Psoas muscle (tissue), 7 donors: ENCODE measurements at regions not wholly inside any gene's neighbourhood (a gene's known extent, or its start where the extent isn't known, plus 50 kb on each side); places are given as distances from the start of the nearest gene placed in this dataset.

Experiments used
- ATAC-seq, 4 donors: fragments of 200-7000 bp; cut with Tn5 transposase; one replicate each; pipeline ENCODE4 v1.9.1; 2020; ENCODE audit warnings: moderate library complexity in 3 of 4, mild to moderate bottlenecking in 2 of 4
- DNase-seq, 2 donors: peaks; one replicate each; pipeline ENCODE4 v3.0.0-alpha.2; 2020
- H3K27ac ChIP-seq: fragments of 200-600 bp; one replicate; pipeline ENCODE4 v1.8.0; 2022
- H3K27me3 ChIP-seq, 3 donors: fragments of 200-600 bp in 1 of 3; one replicate each; pipeline versions ENCODE4 v1.6.1 to v1.8.0; 2013 to 2022; ENCODE audit warnings: low read length in 2 of 3, mild to moderate bottlenecking in 2 of 3, moderate library complexity in 1 of 3; ENCODE audit not compliant: insufficient read depth in 3 of 3
- H3K36me3 ChIP-seq, 2 donors: fragments of 200-600 bp in 1 of 2; one replicate each; pipeline versions ENCODE4 v1.6.1 to v1.8.0; 2013 to 2022; ENCODE audit warnings: low read depth in 1 of 2, mild to moderate bottlenecking in 1 of 2, moderate library complexity in 1 of 2; ENCODE audit not compliant: insufficient read depth in 1 of 2
- H3K4me1 ChIP-seq: fragments of 200-600 bp; one replicate; pipeline ENCODE4 v1.8.0; 2022
- H3K4me3 ChIP-seq: fragments of 200-600 bp; one replicate; pipeline ENCODE4 v1.8.0; 2022; ENCODE audit warnings: mild to moderate bottlenecking
- H3K9me3 ChIP-seq: fragments of 200-600 bp; one replicate; pipeline ENCODE4 v1.8.0; 2022
- WGBS, 3 donors: extraction: QIAGEN DNeasy Blood & Tissue Kit; methylation state at CpG; one replicate each; pipeline versions ENCODE4 v1.1.6 to v1.1.7; 2013; 5-methylcytosine and 5-hydroxymethylcytosine counted together
- intact Hi-C, 2 donors: fragments of 100-400 bp; cut with DNase I; formaldehyde crosslinking; loops; one replicate each; pipeline versions ENCODE4 v1.11.0 to v1.14.2; 2022
- TF ChIP-seq, protein P1 (sequence below): fragments of 200-600 bp; IDR thresholded peaks from one replicate; pipeline ENCODE4 v1.8.0; 2022; ENCODE audit warnings: antibody characterized with exemption
- donor health status: healthy with polysubstance abuse.
- donor health status: DM: no; HTN: no; CAD: no; lungs with moderate emphysema.
- donor health status: Bipolar disorder and iron deficiency.
- donor health status: healthy.
- donor health status: DM: yes; HTN: yes; CAD: no.
- donor health status: DM: no; HTN: no; CAD: no.
- donor health status: DM: yes; HTN: yes; CAD: no.

DNA sequence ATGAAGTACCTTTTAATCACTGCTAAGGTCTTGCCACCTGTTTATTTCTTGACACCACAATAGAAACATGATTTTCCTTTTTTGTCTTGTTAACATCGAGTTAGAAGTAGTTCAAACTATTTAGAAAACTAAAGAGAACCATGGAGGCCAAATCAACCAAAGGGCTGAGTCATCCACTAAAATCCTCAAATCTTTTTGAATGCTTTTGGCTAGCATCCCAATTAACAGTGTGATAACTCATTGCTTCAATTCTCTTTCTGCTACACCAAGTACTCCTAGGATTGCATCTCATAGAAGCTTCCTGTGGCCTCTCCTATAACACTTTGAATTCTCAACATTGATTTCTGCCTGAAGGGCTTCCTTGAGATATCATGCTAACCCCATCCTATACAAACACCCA lies 159.9 kb upstream of the MMADHC start:
- 61 to 75% (median 62%) methylated on average over 1 of the region's 1 CpG for WGBS, 3 donors
- DNase-seq (no peak), ATAC-seq (no peak)
- Histone ChIP-seq H3K9me3 (no peaks in the 10 kb centered on the region), H3K36me3 (no peaks in the 10 kb centered on the region), H3K27ac (no peak overlapping the region), H3K27me3 (no peaks in the 10 kb centered on the region), H3K4me3 (no peak overlapping the region), H3K4me1 (peaks cover 6% of the 10 kb centered on the region)
- intact Hi-C loops, result no loop called here
- TF ChIP-seq, protein P1, sequence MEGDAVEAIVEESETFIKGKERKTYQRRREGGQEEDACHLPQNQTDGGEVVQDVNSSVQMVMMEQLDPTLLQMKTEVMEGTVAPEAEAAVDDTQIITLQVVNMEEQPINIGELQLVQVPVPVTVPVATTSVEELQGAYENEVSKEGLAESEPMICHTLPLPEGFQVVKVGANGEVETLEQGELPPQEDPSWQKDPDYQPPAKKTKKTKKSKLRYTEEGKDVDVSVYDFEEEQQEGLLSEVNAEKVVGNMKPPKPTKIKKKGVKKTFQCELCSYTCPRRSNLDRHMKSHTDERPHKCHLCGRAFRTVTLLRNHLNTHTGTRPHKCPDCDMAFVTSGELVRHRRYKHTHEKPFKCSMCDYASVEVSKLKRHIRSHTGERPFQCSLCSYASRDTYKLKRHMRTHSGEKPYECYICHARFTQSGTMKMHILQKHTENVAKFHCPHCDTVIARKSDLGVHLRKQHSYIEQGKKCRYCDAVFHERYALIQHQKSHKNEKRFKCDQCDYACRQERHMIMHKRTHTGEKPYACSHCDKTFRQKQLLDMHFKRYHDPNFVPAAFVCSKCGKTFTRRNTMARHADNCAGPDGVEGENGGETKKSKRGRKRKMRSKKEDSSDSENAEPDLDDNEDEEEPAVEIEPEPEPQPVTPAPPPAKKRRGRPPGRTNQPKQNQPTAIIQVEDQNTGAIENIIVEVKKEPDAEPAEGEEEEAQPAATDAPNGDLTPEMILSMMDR, result no peak

DNA sequence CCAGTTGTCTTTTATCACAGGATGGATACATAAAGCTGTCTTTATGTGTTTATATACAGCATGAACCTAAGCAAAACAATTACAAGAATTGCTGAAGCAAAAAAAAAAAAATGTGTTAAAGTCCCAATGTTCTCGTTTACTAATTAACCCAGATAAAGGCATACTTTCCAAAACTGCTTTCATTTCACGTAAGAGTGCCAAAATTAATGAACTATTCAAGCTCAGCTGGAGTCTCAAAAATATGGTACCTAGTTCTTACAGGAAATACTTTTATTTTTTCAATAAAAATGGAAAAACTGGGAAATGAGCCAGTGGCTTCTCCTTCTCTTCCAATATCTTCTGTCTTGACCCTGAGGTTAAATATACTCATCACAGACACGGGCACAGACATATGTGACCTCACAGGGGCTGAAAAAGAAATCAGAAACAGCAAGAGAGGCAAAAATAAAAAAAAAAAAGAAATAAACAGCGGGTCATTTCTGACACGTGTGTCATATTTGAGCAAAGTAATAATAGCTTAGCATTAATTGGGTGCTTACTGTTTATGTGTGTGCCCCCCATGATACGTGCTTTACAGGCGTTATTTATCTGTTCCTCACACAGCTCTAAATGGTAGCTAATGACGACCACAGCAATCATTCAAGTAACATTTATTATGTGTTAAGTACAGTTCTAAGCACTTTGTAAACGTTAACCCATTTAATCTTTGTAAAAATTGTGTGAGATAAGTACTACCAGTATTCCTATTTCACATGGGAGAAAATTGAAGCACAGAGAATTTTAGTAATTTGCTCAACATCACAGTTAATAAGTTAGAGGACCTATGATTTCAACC lies 158.0 kb upstream of the MMADHC start:
- no peak for DNase-seq
- H3K4me1 ChIP-seq, result peaks cover 6% of the 10 kb centered on the region
- TF ChIP-seq, protein P1, result no peak
- 70 to 76% (median 73%) methylated on average over 9 of the region's 9 CpGs for WGBS, 3 donors
- H3K27ac ChIP-seq, result no peak overlapping the region
- H3K9me3 ChIP-seq, result no peaks in the 10 kb centered on the region
- H3K27me3 ChIP-seq, result no peaks in the 10 kb centered on the region
- no peak for ATAC-seq
- H3K4me3 ChIP-seq, result no peak overlapping the region
- intact Hi-C loops, result no loop called here
- no peaks in the 10 kb centered on the region for H3K36me3 ChIP-seq

DNA sequence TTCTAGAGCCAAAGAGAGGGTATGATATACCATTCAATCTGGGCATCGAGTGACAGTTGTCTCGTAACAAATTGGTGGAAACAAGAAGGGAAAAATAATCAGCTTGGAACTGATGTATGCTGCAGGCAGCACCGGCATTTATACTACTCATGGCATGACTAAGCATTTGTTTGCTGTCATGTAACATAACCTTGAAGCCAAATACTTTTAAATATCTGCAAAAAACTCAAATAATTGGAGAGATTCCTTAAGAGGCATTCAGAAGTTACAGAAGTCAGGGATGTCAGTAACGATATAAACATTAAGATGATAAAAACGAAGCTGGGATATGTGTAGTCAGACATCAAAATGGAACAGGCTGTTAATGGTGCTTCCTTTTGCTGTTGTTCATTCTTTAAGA lies 157.3 kb upstream of the MMADHC start:
- TF ChIP-seq, protein P1, result no peak
- no peak overlapping the region for H3K4me3 ChIP-seq
- H3K27me3 ChIP-seq, result no peaks in the 10 kb centered on the region
- no peaks in the 10 kb centered on the region for H3K9me3 ChIP-seq
- ATAC-seq, result no peak
- DNase-seq, result no peak
- no peak overlapping the region for H3K27ac ChIP-seq
- WGBS, 3 donors, result 32 to 55% (median 36%) methylated on average over 5 of the region's 5 CpGs
- no peaks in the 10 kb centered on the region for H3K36me3 ChIP-seq
- H3K4me1 ChIP-seq, result peaks cover 6% of the 10 kb centered on the region
- intact Hi-C loops, result no loop called here

DNA sequence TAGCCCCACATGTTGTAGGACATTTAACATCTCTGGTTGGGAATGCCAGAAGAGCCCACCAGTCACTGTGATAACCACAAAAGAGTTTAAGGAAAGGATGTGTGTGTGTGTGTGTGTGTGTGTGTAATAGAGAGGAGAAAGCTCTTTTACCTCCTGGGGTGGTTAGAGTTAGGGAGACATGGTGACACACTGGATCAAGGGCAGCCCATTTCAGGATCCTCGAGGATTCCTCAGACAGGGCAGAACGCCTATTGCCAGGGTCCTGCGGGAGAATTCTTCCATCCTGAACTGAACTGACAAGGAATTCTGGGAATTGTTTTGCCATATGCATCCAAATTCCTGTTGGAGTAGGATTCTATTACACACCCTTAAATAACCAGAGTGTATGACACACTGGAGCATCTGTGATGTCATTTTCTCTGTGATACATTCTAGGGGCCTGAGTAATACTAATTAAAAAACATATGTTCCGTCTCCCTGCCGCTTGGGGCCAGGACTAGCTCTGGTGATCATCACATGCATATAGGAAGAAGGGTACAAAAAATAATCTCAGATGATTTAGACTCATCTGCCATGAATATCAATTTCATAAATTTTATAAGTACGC lies 156.4 kb upstream of the MMADHC start:
- no peak overlapping the region for H3K27ac ChIP-seq
- no peak overlapping the region for H3K4me3 ChIP-seq
- no peaks in the 10 kb centered on the region for H3K36me3 ChIP-seq

More for the DNA sequence above, 156.4 kb upstream of the MMADHC start:
- Histone ChIP-seq H3K4me1 (peaks cover 6% of the 10 kb centered on the region), H3K27me3 (no peaks in the 10 kb centered on the region), H3K9me3 (no peaks in the 10 kb centered on the region)
- no peak for ATAC-seq
- DNase-seq, result no peak
- intact Hi-C loops, result no loop called here
- 44 to 50% (median 44%) methylated on average over 6 of the region's 6 CpGs for WGBS, 3 donors
- TF ChIP-seq, protein P1, result no peak
